ENCODE measurements at regions not wholly inside any gene's neighbourhood (a gene's known extent, or its start where the extent isn't known, plus 50 kb on each side); places are given as distances from the start of the nearest gene placed in this dataset.

DNA sequence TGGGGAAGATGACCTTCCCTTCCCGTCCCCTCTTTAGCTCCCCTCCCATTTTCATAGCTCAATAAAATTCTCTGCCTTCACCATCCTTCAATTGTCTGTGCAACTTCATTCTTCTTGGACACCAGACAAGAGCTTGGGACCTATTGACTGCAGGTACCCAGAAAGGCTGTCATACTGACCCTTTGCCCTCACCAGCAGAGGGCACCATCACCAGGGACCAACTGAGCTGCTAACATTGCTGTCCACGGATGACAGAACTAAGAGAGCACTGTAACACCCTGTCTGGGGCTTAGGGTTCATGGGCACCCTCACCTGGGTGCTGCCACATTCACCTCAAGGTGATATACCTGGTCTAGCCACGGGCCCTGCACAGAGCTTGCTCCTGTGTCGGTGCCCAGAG lies 141.3 kb upstream of the VCX3B start:
- no peak for TF ChIP-seq POLR2A (IDR thresholded peaks at IDR 0.05; ENCODE audit: low read length)
- no peak for TF ChIP-seq REST (IDR thresholded peaks at IDR 0.05)
- TF ChIP-seq, protein P1, sequence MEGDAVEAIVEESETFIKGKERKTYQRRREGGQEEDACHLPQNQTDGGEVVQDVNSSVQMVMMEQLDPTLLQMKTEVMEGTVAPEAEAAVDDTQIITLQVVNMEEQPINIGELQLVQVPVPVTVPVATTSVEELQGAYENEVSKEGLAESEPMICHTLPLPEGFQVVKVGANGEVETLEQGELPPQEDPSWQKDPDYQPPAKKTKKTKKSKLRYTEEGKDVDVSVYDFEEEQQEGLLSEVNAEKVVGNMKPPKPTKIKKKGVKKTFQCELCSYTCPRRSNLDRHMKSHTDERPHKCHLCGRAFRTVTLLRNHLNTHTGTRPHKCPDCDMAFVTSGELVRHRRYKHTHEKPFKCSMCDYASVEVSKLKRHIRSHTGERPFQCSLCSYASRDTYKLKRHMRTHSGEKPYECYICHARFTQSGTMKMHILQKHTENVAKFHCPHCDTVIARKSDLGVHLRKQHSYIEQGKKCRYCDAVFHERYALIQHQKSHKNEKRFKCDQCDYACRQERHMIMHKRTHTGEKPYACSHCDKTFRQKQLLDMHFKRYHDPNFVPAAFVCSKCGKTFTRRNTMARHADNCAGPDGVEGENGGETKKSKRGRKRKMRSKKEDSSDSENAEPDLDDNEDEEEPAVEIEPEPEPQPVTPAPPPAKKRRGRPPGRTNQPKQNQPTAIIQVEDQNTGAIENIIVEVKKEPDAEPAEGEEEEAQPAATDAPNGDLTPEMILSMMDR (IDR thresholded peaks at IDR 0.05), result no peak
- no peak for TF ChIP-seq RAD21 (conservative IDR thresholded peaks at IDR 0.05 in 1 of 2, IDR thresholded peaks at IDR 0.05 in 1 of 2)

All from A549 (cell line).